RWPE1 (cell line): ENCODE measurements at regions not wholly inside any gene's neighbourhood (a gene's known extent, or its start where the extent isn't known, plus 50 kb on each side); places are given as distances from the start of the nearest gene placed in this dataset.
"Not testable (repeated sequence)": the region's sequence is repeated elsewhere in the genome, so short reads cannot be mapped to it uniquely, and the experiment has no call there.

Experiments
- CTCF ChIA-PET: fragments of 350-600 bp; sonication (Branson Sonifier 250); formaldehyde crosslinking; extraction: SDS; loops from one replicate; lab custom pipeline; 2021; lab: Yijun Ruan, JAX
- POLR2A ChIA-PET: fragments of 400-600 bp; formaldehyde crosslinking; extraction: SDS; loops from one replicate; lab custom pipeline; 2020; ENCODE audit warnings: antibody characterized with exemption; ENCODE audit not compliant: low non-redundant PET; lab: Yijun Ruan, JAX
- DNase-seq: peaks from one replicate; pipeline ENCODE4 v3.0.0; 2012; ENCODE audit warnings: low spot score
- H3K27ac ChIP-seq: fragments of 450-650 bp; 2 replicates; pipeline ENCODE4 v1.5.1; 2017
- TF ChIP-seq, protein P1 (sequence below): fragments of 450-650 bp; conservative IDR thresholded peaks from 2 replicates; pipeline ENCODE4 v1.5.1; 2017; ENCODE audit warnings: low read depth, mild to moderate bottlenecking

DNA sequence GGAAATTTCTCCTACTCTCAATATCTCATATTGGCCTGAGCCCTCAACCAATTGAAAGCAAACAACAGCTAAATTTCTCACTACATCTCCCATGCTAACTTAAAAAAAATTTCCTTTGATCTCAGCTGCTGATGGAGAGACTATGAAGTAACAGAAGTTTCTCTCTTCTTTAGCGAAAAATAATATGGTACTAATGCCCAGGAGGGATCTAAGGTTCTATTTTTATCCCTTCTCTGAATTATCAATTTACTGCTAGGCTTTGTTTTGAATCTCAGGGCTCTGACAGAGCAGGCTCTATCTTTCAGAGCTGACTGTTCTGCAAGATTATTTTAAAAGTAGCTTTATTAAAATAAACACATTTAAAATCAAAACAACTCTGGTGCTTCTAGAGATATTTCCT is 558.6 kb downstream of the KCNA4 start:
- TF ChIP-seq, protein P1, sequence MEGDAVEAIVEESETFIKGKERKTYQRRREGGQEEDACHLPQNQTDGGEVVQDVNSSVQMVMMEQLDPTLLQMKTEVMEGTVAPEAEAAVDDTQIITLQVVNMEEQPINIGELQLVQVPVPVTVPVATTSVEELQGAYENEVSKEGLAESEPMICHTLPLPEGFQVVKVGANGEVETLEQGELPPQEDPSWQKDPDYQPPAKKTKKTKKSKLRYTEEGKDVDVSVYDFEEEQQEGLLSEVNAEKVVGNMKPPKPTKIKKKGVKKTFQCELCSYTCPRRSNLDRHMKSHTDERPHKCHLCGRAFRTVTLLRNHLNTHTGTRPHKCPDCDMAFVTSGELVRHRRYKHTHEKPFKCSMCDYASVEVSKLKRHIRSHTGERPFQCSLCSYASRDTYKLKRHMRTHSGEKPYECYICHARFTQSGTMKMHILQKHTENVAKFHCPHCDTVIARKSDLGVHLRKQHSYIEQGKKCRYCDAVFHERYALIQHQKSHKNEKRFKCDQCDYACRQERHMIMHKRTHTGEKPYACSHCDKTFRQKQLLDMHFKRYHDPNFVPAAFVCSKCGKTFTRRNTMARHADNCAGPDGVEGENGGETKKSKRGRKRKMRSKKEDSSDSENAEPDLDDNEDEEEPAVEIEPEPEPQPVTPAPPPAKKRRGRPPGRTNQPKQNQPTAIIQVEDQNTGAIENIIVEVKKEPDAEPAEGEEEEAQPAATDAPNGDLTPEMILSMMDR, result no peak
- no peak for DNase-seq
- ChIA-PET CTCF (interaction anchor here (1.5 kb wide), 1 partner anchor 10 kb away, joined by 3 read pairs; no protein-coding TSS in a partner anchor), POLR2A (no interaction called here)
- H3K27ac ChIP-seq, result no peak overlapping the region

DNA sequence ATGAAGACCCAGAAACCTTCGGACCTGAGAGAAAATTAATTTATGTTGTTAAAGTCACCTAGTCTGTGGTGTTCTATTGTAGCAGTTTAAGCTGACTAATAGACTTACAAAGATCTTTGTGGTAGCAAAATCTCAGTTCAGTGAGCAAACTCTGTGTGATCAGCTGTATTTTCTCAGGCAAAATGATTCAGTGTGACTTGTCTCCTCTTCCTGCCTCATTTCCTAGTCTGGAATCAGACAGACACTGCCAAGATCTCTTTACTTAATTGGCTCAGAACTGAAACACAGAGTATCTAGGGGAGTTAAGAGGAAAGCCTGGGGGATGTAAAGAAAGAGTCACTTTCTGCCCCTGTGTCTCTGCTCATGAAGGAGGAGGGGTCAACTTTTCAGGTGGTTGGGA is 564.7 kb downstream of the KCNA4 start:
- ChIA-PET CTCF (no interaction called here), POLR2A (no interaction called here)
- DNase-seq, result no peak
- TF ChIP-seq, protein P1, result no peak
- no peak overlapping the region for H3K27ac ChIP-seq

DNA sequence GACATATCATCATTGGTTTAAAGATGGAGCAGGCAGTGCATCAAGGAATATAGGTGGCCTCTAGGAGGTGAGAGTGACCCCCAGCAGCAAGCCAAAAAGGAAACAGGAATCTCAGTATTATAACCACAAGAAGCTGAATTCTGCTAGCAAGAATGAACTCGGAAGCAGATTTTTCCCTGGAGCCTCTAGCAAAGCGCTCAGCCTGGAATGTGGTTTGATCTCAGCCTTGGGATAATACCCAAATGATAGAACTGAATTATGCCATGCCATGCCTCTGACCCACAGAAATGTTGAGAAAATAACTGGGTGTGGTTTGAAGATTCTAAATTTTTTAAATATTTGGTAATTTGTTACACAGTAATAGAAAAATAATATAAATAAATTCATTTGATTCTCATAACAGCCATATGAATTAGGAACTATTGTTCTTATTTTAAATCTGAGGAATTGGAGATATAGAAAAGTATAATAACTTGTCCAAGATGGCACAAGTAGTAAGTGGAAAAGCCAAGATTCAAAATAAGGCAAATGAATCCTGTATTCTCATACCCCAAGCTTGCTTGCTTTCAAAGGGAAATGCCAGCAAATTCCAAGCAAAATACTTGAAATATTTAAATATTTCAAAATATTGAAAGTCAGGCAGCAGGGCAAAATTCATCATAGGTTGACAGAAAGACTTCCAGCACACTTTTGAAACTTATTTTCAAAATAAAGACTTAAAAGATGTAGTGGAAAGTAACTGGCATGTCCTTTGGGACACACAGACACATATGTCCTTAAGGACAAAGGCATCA is 567.4 kb downstream of the KCNA4 start:
- ChIA-PET CTCF (interaction anchor here (0.6 kb wide), 1 partner anchor 679 kb away, joined by 3 read pairs; no protein-coding TSS in a partner anchor), POLR2A (no interaction called here)

DNA sequence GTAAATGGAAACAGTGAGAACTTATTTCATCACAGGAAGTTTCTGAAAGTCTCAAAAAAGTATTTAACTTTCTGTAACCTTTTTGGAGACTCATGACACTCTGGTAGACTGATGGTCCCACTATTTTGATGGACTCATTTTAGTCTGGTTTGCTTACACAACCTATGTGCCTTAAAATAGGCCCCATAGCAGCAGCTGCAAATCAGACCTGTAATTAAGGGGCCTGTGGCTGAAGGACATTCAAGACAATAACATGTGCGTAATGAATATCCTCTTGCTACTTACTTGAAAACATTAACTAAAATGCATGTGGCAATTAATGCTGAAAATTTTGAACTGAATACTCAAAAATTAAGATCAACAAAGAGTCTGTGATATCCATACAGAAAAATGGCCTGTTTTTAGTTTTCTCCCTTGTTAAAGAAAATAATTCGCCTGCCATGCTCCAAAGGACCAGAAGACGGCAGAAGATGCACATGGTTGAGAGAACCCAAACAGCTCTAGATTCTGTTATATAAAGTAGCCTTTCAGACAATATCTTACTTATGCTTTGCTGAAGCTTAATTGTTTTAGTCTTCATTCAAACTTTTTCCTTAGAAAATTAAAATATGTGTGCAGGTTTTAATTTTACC is 568.5 kb downstream of the KCNA4 start:
- ChIA-PET CTCF (interaction anchor here (0.6 to 1.7 kb wide), 5 partner anchors 10 to 857 kb away, joined by 3 to 8 read pairs (median 3); no protein-coding TSS in a partner anchor), POLR2A (no interaction called here)
- DNase-seq, result peak; percentile 34
- no peak overlapping the region for H3K27ac ChIP-seq
- TF ChIP-seq, protein P1, result peak; percentile 50

More for the DNA sequence above, 567.4 kb downstream of the KCNA4 start:
- TF ChIP-seq, protein P1, result no peak
- no peak overlapping the region for H3K27ac ChIP-seq
- no peak for DNase-seq

DNA sequence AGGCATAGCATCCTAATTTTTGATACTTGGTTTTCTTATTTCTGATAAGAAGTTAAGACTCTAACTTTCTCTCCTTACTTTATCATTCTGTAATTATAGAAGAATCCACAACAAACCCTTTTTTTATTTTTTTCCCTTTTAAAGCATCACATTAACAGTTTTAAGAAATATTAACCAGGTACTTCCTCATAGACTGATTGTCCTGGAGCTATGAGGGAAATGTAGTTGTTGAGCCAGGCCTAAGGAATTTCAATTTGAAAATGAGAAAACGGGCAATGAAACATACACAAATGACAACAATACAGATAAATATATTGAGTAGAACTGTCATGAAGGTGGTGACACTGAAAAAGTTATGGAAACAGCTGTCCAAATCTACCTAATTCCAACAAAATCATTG is 569.0 kb downstream of the KCNA4 start:
- no peak overlapping the region for H3K27ac ChIP-seq
- CTCF ChIA-PET, result interaction anchor here (1.7 kb wide), 1 partner anchor 695 kb away, joined by 8 read pairs; no protein-coding TSS in a partner anchor
- DNase-seq, result no peak
- POLR2A ChIA-PET, result no interaction called here
- TF ChIP-seq, protein P1, result no peak

DNA sequence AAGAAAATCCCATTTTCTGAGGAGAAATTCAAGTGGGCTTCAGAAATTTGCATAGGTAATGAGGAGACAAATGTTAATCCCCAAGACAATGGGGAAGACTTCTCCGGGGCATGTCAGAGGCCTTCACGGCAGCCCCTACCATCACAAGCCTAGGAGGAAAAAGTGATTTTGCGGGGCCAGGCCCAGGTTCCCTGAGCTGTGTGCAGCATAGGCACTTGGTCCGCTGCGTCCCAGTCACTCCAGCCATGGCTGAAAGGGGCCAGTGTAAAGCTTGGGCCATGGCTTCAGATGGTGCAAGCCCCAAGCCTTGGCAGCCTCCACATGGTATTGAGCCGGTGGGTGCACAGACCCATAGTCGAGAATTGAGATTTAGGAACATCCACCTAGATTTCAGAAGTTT is 570.7 kb downstream of the KCNA4 start:
- ChIA-PET CTCF (interaction anchor here (0.6 kb wide), 1 partner anchor 752 kb away, joined by 3 read pairs; no protein-coding TSS in a partner anchor), POLR2A (no interaction called here)
- no peak for DNase-seq
- TF ChIP-seq, protein P1, result no peak
- no peak overlapping the region for H3K27ac ChIP-seq

DNA sequence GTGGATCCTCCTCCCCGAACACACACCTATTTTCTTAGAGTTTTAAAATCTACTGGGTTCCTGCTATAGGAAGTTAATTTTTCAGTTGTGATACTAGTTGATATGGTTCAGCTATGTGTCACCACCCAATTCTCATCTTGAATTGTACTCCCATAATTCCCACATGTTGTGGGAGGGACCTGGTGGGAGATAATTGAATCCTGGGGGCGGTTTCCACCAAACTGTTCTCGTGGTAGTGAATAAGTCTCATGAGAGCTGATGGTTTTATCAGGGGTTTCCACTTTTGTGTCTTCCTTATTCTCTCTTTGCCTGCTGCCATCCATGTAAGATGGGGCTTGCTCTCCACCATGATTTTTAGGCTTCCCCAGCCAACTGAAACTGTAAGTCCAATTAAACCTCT is 571.6 kb downstream of the KCNA4 start:
- POLR2A ChIA-PET, CTCF ChIA-PET: not testable (repeated sequence)

More for the DNA sequence above, 571.6 kb downstream of the KCNA4 start:
- not testable (repeated sequence) for H3K27ac ChIP-seq, DNase-seq
